Fibroblast of lung (primary cell): ENCODE measurements at regions not wholly inside any gene's neighbourhood (a gene's known extent, or its start where the extent isn't known, plus 50 kb on each side); places are given as distances from the start of the nearest gene placed in this dataset.

Source experiments
- CTCF ChIP-seq, 2 donors: IDR thresholded peaks in 1 of 2; conservative IDR thresholded peaks in 1 of 2; 1 replicate in 1 of 2; 2 replicates in 1 of 2; pipeline ENCODE4 v1.5.1; 2011 to 2012; ENCODE audit warnings: low read length in 2 of 2, control low read depth in 1 of 2, inconsistent platforms in 1 of 2, low read depth in 1 of 2, mild to moderate bottlenecking in 1 of 2
- EZH2 ChIP-seq: IDR thresholded peaks from 2 replicates; pipeline ENCODE4 v1.5.1; 2012; ENCODE audit warnings: low read length, control low read depth, mild to moderate bottlenecking; ENCODE audit errors: missing control alignments

DNA sequence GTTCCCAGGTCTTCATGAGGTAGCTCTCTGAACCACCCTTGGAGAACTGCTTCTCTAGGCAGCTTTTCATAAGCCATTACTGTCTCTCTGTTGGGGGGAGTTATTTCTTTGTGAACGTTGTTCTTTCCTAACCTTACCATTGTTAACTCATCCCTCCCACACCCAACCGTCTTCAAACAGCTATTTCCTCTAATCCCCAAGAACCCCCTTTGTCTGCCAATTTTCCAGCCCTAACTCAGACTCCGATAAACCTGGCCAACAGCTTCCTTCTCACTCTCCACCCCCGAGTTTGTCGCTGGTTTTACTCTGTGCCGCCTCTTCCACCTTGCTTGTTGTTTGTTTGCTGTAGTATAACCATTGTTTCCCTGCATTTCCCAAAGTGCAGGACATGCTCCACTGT lies 131.5 kb downstream of the CCDC34 start:
- TF ChIP-seq CTCF (conservative IDR thresholded peaks at IDR 0.05 in 1 of 2, IDR thresholded peaks at IDR 0.05 in 1 of 2; ENCODE audit: low read depth in 1 of 2, low read length in 2 of 2) (no peak), EZH2 (no peak)
